GM21515 (cell line): ENCODE measurements at regions not wholly inside any gene's neighbourhood (a gene's known extent, or its start where the extent isn't known, plus 50 kb on each side); places are given as distances from the start of the nearest gene placed in this dataset.

ENCODE experiments used
- ATAC-seq: cut with Tn5 transposase; IDR thresholded peaks from one replicate; pipeline ENCODE4 v1.9.1; 2021; ENCODE audit not compliant: unreplicated experiment

GRCh38 chr4:127155555-127155954 lies 477.2 kb upstream of the INTU start:
- no peak for ATAC-seq

DNA sequence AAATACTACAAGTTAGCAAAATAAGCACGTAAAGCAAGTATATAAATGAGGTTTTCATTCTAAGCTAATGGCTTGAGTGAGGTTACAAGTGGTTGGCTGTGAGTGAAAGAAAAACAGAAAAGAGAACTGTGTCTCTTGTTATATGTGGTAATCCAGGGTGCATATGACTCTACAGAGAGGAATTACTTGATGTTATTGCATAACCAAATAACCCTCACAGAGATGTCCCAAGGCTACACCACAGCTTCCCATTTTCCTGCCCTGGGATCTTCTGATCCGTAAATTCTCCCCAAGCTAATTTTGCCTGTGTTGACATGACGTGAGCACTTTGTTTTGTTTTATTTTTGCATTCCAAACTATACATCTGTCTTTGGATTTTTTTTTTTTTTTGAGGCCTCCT lies 470.0 kb upstream of the INTU start:
- no peak for ATAC-seq

GRCh38 chr4:127165971-127166370 lies 466.8 kb upstream of the INTU start:
- no peak for ATAC-seq

GRCh38 chr4:127174201-127174600 lies 458.6 kb upstream of the INTU start:
- ATAC-seq = no peak

DNA sequence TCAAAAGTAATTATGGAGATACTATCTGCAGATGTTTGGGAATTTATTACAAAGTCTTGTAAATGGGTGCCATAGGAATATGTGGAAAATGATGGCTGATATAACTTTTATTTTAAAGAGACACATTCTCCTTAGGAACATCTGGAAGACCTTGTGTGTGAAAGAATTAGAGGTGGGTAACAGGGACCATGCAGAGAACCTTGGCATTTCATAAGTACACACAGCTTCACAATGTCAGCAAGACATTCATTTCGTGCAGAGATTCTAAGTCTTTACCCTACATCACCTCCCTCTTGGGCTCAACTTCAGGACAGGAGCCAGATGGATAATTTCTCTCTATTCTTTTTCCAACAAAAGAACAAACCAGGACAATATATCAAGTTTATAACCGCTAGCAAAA lies 458.1 kb upstream of the INTU start:
- ATAC-seq = no peak

DNA sequence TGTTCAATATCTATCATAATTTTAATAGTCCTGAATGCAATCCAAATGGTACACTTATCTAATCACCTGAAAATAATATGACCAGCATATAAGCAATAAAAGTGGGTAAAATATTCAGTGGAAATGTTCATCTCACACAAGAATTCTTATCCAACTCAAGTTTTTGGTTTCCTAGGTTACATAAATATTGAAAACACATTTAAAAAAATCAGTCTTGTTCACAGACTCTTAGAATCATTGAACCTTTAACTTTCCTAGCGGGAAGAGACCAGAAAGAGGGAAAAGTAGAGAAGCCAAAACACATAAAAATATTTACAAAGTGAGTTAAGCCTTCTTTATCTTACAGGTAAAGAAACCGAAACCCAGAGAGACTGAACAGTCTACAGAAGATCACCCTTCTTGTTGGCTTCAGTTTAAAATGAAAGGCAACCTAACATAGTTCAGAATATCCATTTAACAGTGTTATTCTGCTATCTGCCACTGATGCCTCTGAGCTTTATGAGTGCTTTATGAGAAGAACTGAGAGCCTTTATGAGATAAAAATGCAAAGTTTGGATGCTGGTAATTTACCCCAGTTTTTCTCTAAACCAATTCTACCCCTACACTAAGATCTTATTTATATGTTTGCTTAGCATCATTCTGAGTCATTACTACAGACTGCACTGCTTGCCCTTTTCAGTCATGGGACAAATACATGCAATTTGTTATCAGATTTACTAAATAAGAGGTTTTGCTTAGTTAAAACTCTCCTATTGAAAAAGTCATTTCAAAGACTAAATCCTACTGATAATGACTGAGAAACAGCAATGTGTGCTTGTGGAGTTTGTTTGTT lies 453.3 kb upstream of the INTU start:
- ATAC-seq = no peak

- ATAC-seq = no peak
Measured at GRCh38 chr4:127181001-127181400, 451.8 kb upstream of the INTU start.

DNA sequence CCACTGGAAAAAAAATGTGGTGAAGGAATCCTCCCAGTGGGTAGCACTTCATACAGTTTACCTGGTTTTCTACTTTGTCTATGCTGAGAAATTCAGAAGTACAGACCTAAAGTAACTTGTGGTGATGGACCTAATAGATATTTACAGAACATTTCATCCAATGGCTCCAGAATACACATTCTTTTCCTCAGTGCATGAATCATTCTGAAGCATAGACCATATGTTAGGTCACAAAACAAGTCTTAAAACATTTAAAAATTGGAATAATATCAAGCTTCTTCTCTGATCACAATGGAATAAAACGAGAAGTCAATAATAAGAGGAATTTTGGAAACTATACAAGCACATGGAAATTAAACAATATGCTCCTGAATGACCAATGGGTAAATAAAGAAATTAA lies 450.1 kb upstream of the INTU start:
- no peak for ATAC-seq

DNA sequence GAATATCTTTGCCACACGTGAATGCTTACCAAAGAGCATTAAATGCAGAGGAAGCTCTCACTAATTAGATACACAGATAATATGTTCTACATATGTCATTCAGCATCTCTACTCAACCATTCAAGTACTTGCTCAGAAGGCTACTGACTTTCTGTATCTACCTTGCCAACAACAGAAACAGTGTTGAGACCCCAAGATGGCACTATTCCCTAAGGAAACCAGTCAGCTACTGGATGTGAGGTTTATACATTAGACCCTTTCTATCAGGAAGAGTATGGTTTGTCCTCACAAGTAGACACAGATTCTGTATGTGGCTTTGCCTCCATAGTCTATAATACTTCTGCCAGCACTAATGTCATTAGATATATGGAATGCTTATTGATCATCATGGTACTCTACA lies 443.9 kb upstream of the INTU start:
- ATAC-seq = no peak

DNA sequence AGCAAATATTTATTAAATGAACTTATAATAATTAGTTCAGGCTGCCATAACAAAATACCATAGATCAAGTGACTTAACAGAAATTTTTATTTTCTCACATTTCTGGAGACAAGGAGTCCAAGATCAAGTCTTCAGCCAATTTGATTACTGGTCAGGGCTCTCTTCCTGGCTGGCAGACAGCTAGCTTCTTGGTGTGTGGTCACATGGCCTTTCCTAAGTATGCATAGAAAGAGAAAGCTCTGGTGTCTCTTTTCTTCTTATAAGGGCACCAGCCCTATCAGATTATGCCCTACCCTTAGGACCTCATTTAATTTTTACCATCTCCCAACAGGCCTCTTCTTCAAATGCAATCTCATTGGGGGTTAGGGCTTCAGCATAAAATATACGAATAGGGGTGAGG lies 438.5 kb upstream of the INTU start:
- ATAC-seq = no peak

DNA sequence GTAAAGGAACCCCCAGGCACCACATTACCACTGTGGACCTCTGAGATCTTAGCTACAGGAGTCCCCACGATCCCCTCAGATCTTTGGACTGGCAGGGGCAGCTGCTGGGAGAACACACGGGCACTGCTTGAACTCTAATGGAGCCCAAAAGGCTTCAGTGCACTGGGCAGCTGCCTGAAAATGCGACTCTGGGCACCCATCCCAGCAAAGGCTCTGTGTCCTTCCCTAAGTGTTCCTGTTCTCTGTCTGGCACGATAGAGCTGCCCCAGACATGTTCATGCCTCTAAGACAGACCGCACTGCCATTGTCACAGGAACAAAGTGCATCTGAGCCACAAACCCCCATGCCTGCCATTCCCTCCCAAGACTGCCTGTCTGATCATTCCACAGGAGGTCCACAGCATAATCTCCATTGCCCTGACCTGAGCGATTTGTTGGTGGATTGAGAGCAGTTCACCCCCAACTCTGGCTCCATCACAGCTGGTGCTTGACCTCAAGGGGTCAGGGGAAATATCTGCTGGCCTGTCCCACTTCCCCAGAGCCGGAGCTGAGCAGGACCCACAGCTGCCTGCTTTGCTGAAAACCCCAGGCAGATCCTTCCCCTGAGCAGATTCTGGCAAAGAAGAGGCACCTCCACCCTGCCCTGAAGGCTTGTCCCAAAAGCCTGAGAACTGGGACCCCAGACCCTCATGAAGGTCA lies 436.0 kb upstream of the INTU start:
- ATAC-seq = no peak

DNA sequence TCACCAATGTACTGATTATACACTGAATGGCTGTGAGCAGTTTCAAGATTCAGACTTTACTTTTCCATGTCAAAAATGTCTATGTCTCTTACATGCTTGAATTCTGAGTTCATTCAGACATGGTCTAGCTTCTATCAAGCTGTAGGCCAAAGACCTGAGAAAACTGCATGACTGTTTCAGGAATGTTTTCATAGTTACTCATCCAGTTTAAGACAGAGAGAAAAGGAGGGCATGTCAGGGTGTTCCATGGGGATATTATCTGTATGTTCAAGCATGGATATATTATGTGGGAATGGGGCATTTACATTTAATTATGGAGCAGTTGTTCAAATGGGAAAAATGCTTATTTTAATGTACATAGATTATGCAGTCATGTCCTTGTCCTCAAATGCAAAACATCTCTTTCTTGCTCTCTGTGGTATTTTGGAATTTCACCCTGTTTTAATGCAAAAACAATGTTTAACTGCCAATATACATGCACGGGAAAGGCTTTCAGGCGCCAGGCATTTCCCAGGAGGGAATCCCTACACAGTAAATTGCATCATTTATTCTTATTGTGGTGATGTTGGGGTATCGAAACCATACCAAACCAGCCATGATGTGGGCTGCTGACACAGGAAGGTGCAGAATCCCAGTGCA lies 429.1 kb upstream of the INTU start:
- ATAC-seq = no peak

GRCh38 chr4:127204322-127204721 lies 428.4 kb upstream of the INTU start:
- ATAC-seq = no peak

DNA sequence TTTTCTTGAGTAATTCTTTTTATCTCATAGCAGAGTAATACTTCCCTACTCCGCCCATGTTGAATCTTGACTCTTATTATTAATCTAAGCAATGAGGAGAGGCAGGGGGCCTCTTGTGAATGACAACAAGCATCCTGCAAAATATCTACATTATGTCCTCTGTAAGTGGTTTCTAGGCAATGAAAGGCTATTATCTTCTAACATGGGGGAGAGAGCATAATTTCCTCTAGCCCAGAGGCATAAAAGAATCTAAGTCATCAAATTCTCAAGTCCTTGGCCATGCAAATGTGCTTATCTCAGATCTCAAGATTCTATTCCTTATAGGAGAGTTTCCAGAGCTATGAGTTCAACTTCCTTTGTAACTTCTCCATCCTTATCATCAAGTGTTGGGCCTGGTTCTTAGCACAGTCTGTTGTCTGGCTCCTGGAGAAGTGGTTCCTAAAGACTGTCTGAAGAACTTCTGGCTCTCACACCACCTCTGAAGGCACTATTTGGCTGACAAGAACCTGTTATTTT lies 423.1 kb upstream of the INTU start:
- ATAC-seq = no peak

GRCh38 chr4:127210893-127211649 lies 421.7 kb upstream of the INTU start:
- ATAC-seq = no peak

GRCh38 chr4:127211650-127212560 lies 420.9 kb upstream of the INTU start:
- ATAC-seq = no peak

DNA sequence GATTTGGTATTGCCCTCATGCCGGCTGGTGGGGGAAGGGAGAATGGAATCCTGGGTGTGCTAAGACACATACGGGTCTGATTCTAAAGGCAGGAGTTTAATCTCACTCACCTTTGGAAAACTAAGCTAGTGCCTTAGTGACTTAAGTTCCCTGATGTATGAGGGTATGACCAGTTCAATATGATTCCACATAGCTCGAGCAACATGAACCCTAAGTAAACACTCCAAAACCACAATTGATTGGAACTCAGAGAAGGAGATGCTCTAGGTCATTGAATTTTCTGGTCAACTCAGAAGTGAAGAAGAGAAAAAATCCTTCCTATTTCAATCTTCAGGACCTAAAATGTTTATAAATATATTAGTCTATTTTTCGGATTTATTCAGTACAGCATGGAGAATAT lies 420.1 kb upstream of the INTU start:
- ATAC-seq = no peak

DNA sequence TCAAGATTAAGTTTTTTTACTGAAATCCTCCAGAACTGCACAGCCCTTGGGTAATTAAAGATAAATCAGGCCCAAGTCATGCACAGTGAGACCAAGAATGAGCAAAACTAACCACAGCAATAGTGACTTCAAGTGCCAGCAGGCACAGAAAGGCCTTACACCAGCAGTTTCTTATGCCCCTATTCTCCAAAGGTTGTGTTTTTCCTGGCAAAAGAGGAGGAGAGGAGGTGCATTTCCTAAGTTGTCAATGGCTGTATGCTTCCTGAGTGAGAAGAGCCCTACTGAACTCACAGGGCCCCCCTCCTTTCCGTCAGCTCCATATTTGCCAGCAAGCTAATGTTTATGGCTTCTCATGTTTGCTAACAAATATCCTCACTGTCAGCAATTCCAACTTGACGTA lies 418.7 kb upstream of the INTU start:
- no peak for ATAC-seq

DNA sequence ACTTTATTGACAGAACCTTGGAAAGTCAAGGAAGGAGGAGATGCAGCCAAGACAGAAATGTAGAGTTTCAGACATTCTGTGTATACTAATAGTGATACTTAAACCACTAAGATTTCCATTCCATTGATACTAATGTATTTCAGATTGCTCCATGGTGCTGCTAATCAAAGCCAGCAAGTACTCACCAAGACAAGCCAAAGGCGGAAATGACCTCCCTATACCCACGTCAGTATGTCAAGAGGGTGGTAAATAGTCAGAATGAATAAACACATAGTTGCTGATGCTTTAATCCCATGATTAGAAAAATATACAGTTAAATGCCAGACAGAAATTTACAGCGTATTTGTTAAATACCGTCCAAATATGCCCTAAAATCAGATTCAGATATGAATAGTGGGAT lies 417.8 kb upstream of the INTU start:
- ATAC-seq = no peak

DNA sequence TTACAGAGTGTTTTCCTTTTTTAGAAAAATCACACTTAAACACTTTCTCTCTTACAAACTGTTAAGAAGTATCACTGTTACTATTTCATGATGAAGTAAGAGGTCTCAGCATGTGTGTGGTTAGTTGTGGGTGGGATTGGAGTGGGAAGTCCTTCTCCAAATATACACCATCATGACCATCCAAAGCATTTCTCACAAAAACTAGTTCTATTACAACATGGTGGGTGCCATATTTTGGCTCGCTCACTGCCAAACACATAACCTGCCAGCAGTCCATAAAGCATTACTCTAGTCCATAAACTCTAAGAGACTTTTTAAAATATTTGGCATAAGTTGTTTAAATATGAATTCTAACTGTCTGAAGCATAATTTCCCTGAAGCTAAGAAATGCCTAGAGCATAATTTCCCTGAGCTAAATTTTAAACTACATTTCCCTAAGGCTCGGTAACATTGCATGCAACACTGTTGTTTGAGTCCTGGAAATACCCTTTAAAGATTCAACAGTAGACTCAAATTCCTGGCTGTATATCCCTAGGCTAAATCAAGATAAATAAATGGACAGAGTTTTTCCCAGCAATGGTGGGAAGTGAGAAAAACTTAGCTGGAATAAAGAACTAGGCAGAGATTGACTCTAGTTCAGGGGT lies 415.0 kb upstream of the INTU start:
- ATAC-seq = no peak
